Astrocyte (in vitro differentiated cells and primary cell): ENCODE measurements at regions not wholly inside any gene's neighbourhood (a gene's known extent, or its start where the extent isn't known, plus 50 kb on each side); places are given as distances from the start of the nearest gene placed in this dataset.

ENCODE experiments used
- DNase-seq: peaks from one replicate; pipeline ENCODE4 v3.0.0-alpha.2; 2010; ENCODE audit warnings: low read depth
- FAIRE-seq: peaks from 2 replicates; lab custom pipeline; 2011; peaks lifted over from hg19 to GRCh38; lab: Jason Lieb, UNC
- H2AFZ ChIP-seq: 2 replicates; pipeline ENCODE4 v1.6.0; 2012; ENCODE audit warnings: low read depth, low read length, inconsistent platforms
- H3K27ac ChIP-seq: 2 replicates; pipeline ENCODE4 v1.5.1; 2011; ENCODE audit warnings: low read depth, low read length, inconsistent platforms
- H3K27me3 ChIP-seq: 2 replicates; pipeline ENCODE4 v1.6.0; 2011; ENCODE audit warnings: low read length, inconsistent platforms; ENCODE audit not compliant: insufficient read depth
- H3K36me3 ChIP-seq: 2 replicates; pipeline ENCODE4 v1.5.1; 2011; ENCODE audit warnings: low read length, inconsistent platforms; ENCODE audit not compliant: insufficient read depth
- H3K4me1 ChIP-seq: 2 replicates; pipeline ENCODE4 v1.5.1; 2011; ENCODE audit warnings: low read length, inconsistent platforms; ENCODE audit not compliant: insufficient read depth
- H3K4me2 ChIP-seq: 2 replicates; pipeline ENCODE4 v1.6.0; 2012; ENCODE audit warnings: low read length, inconsistent platforms
- H3K4me3 ChIP-seq: 2 replicates; pipeline ENCODE4 v1.5.1; 2011; ENCODE audit warnings: low read depth, mild to moderate bottlenecking, low read length, inconsistent platforms; ENCODE audit not compliant: insufficient read depth
- H3K79me2 ChIP-seq: 2 replicates; pipeline ENCODE4 v1.6.0; 2012; ENCODE audit warnings: mild to moderate bottlenecking, low read length, inconsistent platforms; ENCODE audit not compliant: insufficient read depth
- H3K9ac ChIP-seq: 2 replicates; pipeline ENCODE4 v1.6.0; 2012; ENCODE audit warnings: mild to moderate bottlenecking, low read length, inconsistent platforms
- H3K9me3 ChIP-seq: 2 replicates; pipeline ENCODE4 v1.5.1; 2012; ENCODE audit warnings: low read depth, mild to moderate bottlenecking, low read length, inconsistent platforms; ENCODE audit not compliant: insufficient read depth
- H4K20me1 ChIP-seq: 2 replicates; pipeline ENCODE4 v1.6.0; 2012; ENCODE audit warnings: low read length, inconsistent platforms; ENCODE audit not compliant: insufficient read depth
- H3K27ac Mint-ChIP-seq: one replicate; pipeline ENCODE4 v1.8.0; 2021; ENCODE audit warnings: mild to moderate bottlenecking, mixed read lengths; ENCODE audit not compliant: unreplicated experiment
- H3K27me3 Mint-ChIP-seq: one replicate; pipeline ENCODE4 v1.8.0; 2021; ENCODE audit warnings: low read depth, mixed read lengths; ENCODE audit not compliant: unreplicated experiment
- H3K36me3 Mint-ChIP-seq: one replicate; pipeline ENCODE4 v1.8.0; 2021; ENCODE audit warnings: low read depth, mixed read lengths; ENCODE audit not compliant: unreplicated experiment
- H3K4me1 Mint-ChIP-seq: one replicate; pipeline ENCODE4 v1.8.0; 2021; ENCODE audit warnings: low read depth, mixed read lengths; ENCODE audit not compliant: unreplicated experiment
- H3K4me3 Mint-ChIP-seq: one replicate; pipeline ENCODE4 v1.8.0; 2021; ENCODE audit warnings: mild to moderate bottlenecking, moderate library complexity, mixed read lengths; ENCODE audit not compliant: unreplicated experiment
- H3K9me3 Mint-ChIP-seq: one replicate; pipeline ENCODE4 v1.8.0; 2021; ENCODE audit warnings: mild to moderate bottlenecking, mixed read lengths; ENCODE audit not compliant: unreplicated experiment
- EZH2 ChIP-seq: IDR thresholded peaks from 2 replicates; pipeline ENCODE4 v1.6.1; 2012; ENCODE audit warnings: mild to moderate bottlenecking, low read length, inconsistent platforms; ENCODE audit not compliant: insufficient read depth
- TF ChIP-seq, protein P1 (sequence below): IDR thresholded peaks from 2 replicates; pipeline ENCODE4 v1.5.1; 2011; ENCODE audit warnings: low read depth, mild to moderate bottlenecking, inconsistent platforms, low read length, moderate library complexity; ENCODE audit not compliant: insufficient read depth

DNA sequence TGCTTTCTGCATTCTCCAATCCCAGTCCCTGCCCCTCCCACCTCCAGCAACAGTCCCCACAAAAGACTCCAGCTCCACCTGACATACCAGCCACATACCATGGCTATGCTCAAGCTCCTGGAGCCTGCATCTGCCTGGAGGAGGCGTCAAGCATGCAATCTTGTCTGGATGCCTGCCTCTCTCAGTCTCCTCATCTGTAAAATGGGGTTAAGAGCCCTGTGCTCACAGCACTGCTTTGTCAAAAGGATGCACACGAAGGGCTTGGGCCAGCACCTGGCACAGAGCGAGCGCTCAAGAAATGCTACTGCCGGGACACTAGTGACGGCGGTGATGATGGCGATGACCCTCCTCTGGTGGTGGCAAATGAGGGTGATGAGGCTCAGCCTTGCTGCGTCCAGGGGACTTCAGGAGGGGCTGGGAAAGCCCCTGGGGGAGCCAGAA lies 202.9 kb upstream of the IER5L start:
- H3K4me1 ChIP-seq = peaks cover 8% of the 10 kb centered on the region
- no peak for DNase-seq
- peaks cover 21% of the 10 kb centered on the region for H3K27me3 Mint-ChIP-seq

DNA sequence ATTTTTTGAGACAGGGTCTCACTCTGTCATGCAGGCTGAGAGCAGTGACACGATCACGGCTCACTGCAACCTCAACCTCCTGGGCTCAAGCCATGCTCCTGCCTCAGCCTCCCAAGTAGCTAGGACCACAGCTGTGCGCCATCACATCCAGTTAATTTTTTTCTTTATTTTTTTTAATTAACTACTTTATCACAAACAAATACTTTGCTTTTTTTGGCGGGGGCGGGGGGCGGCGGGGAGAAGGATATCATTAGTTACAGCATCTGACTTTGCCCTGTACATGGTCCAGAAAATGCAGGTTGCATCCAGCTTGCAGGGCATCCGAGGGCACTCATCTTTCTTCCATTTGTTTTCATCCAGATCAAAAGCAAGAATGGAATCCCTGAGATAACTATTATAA lies 201.8 kb upstream of the IER5L start:
- Mint-ChIP-seq H3K4me1 (peaks cover 2% of the 10 kb centered on the region), H3K27me3 (peaks cover 17% of the 10 kb centered on the region), H3K27ac (no peak overlapping the region), H3K9me3 (no peaks in the 10 kb centered on the region), H3K36me3 (no peaks in the 10 kb centered on the region), H3K4me3 (no peak overlapping the region)
- DNase-seq (no peak), FAIRE-seq (no peak)
- Histone ChIP-seq H3K9me3 (no peaks in the 10 kb centered on the region), H3K4me3 (no peak overlapping the region), H3K27me3 (no peaks in the 10 kb centered on the region), H3K79me2 (no peaks in the 10 kb centered on the region), H4K20me1 (no peaks in the 10 kb centered on the region), H3K36me3 (no peaks in the 10 kb centered on the region), H3K4me2 (no peak overlapping the region), H3K9ac (no peak overlapping the region), H3K27ac (no peak overlapping the region), H2AFZ (no peak overlapping the region), H3K4me1 (peaks cover 8% of the 10 kb centered on the region)
- no peak for TF ChIP-seq EZH2
- TF ChIP-seq, protein P1, sequence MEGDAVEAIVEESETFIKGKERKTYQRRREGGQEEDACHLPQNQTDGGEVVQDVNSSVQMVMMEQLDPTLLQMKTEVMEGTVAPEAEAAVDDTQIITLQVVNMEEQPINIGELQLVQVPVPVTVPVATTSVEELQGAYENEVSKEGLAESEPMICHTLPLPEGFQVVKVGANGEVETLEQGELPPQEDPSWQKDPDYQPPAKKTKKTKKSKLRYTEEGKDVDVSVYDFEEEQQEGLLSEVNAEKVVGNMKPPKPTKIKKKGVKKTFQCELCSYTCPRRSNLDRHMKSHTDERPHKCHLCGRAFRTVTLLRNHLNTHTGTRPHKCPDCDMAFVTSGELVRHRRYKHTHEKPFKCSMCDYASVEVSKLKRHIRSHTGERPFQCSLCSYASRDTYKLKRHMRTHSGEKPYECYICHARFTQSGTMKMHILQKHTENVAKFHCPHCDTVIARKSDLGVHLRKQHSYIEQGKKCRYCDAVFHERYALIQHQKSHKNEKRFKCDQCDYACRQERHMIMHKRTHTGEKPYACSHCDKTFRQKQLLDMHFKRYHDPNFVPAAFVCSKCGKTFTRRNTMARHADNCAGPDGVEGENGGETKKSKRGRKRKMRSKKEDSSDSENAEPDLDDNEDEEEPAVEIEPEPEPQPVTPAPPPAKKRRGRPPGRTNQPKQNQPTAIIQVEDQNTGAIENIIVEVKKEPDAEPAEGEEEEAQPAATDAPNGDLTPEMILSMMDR = no peak

More for the DNA sequence above, 202.9 kb upstream of the IER5L start:
- TF ChIP-seq EZH2 = no peak
- TF ChIP-seq, protein P1 = no peak
- Histone ChIP-seq H3K4me3 (no peak overlapping the region), H3K79me2 (no peaks in the 10 kb centered on the region), H3K36me3 (no peaks in the 10 kb centered on the region), H3K9me3 (no peaks in the 10 kb centered on the region), H2AFZ (no peak overlapping the region), H3K4me2 (no peak overlapping the region), H3K9ac (no peak overlapping the region), H3K27me3 (no peaks in the 10 kb centered on the region), H3K27ac (no peak overlapping the region), H4K20me1 (no peaks in the 10 kb centered on the region)
- H3K4me1 Mint-ChIP-seq = peaks cover 2% of the 10 kb centered on the region
- H3K27ac Mint-ChIP-seq = no peak overlapping the region
- no peak for FAIRE-seq
- H3K36me3 Mint-ChIP-seq = no peaks in the 10 kb centered on the region
- no peaks in the 10 kb centered on the region for H3K9me3 Mint-ChIP-seq
- H3K4me3 Mint-ChIP-seq = no peak overlapping the region

GRCh38 chr9:129379181-129379836 lies 201.2 kb upstream of the IER5L start:
- Histone ChIP-seq H2AFZ (no peak overlapping the region), H3K27ac (no peak overlapping the region), H3K79me2 (no peaks in the 10 kb centered on the region), H3K4me2 (no peak overlapping the region), H3K36me3 (no peaks in the 10 kb centered on the region), H3K4me1 (peaks cover 8% of the 10 kb centered on the region), H3K27me3 (no peaks in the 10 kb centered on the region), H3K9me3 (no peaks in the 10 kb centered on the region), H4K20me1 (no peaks in the 10 kb centered on the region), H3K9ac (no peak overlapping the region), H3K4me3 (no peak overlapping the region)
- H3K9me3 Mint-ChIP-seq = no peaks in the 10 kb centered on the region
- FAIRE-seq = no peak
- no peak for DNase-seq
- TF ChIP-seq EZH2 = no peak
- TF ChIP-seq, protein P1 = no peak
- peaks cover 17% of the 10 kb centered on the region for H3K27me3 Mint-ChIP-seq
- H3K27ac Mint-ChIP-seq = no peak overlapping the region
- H3K4me1 Mint-ChIP-seq = peaks cover 2% of the 10 kb centered on the region
- no peaks in the 10 kb centered on the region for H3K36me3 Mint-ChIP-seq
- no peak overlapping the region for H3K4me3 Mint-ChIP-seq
